ENCODE measurements at regions not wholly inside any gene's neighbourhood (a gene's known extent, or its start where the extent isn't known, plus 50 kb on each side); places are given as distances from the start of the nearest gene placed in this dataset.

DNA sequence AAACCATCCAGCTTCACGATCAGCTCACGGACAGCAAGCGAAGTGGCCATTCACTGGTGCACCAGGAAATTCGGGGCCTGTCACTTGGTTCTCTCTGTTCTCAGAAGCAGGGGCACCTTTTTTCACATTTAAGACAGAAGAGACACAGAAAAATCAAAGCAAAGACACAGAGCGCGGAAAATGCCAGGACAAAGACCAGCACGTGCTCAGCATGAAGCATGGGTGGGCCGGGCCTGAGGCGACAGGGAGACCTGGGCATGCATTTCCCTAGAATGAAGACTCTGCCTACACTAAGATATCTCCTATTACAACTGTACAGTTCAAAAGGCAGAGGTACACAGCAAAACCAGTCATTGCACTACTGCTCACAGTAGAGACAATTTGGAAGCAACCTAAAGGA is 117.4 kb upstream of the ID2 start:
- intact Hi-C loops (cut with DNase I): no loop called here
- TF ChIP-seq CTCF (IDR thresholded peaks at IDR 0.05): no peak
- no peak for TF ChIP-seq POLR2A (IDR thresholded peaks at IDR 0.05)

DNA sequence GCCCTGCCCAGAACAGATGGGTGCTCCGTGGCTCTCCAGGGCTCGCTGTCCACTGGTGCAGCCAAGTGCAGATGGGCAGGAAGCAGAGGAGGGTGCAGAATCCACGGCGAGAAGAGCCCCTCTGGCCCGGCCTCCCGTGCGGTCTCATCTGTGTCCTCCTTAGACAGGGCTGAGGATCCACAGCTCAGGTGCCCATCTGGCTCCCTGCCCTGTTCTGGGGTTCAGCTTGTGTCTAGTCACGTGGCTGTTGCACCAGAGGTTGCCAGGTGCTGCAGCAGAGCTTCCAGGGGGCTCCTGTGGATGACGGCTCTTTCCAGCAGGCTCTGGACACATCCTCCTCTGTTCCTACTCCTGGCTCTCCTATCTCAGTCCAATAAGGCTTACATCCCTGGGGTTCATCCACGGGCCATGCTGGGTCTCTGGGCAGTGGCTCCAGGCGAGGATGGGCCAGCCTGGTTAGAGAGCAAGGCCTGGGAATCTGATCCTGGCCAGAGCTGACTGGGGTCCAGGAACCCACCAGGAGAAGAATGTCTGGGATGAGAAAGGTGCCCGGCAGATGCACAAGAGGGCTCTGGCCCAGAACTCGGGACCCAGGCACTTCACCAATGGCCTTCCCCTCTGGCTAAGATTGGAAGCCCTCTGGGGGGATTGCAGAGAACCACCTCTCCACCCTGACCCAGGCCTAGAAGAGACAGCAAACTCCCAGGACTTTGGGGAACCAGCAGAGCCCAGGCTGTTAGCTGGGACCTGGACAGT is 116.3 kb upstream of the ID2 start:
- Histone ChIP-seq H3K36me3 (no peaks in the 10 kb centered on the region), H3K27ac (no peak overlapping the region), H3K4me3 (no peak overlapping the region), H3K27me3 (no peaks in the 10 kb centered on the region), H3K4me1 (peaks cover 0 to 8% (median 0%) of the 10 kb centered on the region in 12 donors), H3K9me3 (peaks cover 0 to 15% (median 3%) of the 10 kb centered on the region in 12 donors)
- TF ChIP-seq CTCF (IDR thresholded peaks at IDR 0.05) (no peak), POLR2A (IDR thresholded peaks at IDR 0.05) (no peak)
- peak in 2 of 5 donors; percentile 5 to 10 for DNase-seq
- 88 to 93% (median 90%) methylated on average over 10 to 13 of the region's 13 CpGs for WGBS, 4 donors
- intact Hi-C loops (cut with DNase I): no loop called here
- no peak for ATAC-seq

More for the DNA sequence above, 117.4 kb upstream of the ID2 start:
- Histone ChIP-seq H3K27me3 (no peaks in the 10 kb centered on the region), H3K4me1 (peaks cover 0 to 8% (median 0%) of the 10 kb centered on the region in 12 donors), H3K36me3 (no peaks in the 10 kb centered on the region), H3K4me3 (no peak overlapping the region), H3K9me3 (peaks cover 0 to 26% (median 7%) of the 10 kb centered on the region in 12 donors), H3K27ac (no peak overlapping the region)
- ATAC-seq (no peak), DNase-seq (peak in 1 of 5 donors; percentile 14)
- WGBS, 4 donors: 96 to 98% (median 97%) methylated on average over 9 of the region's 9 CpGs

DNA sequence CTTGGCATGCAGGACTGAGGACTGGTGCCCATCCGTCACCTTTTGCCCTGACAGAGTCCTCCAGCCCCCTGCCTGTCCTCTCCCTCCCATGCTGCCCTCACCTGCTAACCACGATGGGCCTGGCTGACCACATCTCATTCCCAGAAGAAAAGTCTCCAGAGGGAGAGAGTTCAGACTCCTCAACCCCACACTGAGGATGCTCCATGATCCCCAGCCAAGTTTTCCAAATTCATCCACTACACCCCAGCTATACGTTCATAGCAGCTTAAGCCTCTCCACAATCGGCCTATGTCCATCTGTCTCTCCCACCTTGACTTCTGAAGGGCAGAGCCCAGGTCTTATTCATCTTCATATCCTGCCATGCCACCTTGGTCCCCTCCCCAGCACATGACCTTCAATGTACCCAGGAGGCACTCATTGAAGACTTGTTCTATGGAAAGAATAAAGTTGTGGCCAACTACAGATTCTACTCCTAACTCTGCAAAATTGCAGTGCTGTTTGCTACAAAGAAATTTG is 115.6 kb upstream of the ID2 start:
- H3K27me3 ChIP-seq: no peaks in the 10 kb centered on the region
- no peak overlapping the region for H3K27ac ChIP-seq
- intact Hi-C loops (cut with DNase I): no loop called here
- H3K36me3 ChIP-seq: no peaks in the 10 kb centered on the region
- no peak overlapping the region for H3K4me3 ChIP-seq
- WGBS, 4 donors: 84 to 91% (median 87%) methylated on average over 4 of the region's 4 CpGs
- H3K9me3 ChIP-seq: peaks cover 0 to 10% (median 0%) of the 10 kb centered on the region in 12 donors
- H3K4me1 ChIP-seq: peaks cover 0 to 8% (median 0%) of the 10 kb centered on the region in 12 donors
- ATAC-seq (no peak), DNase-seq (no peak)
- TF ChIP-seq CTCF (IDR thresholded peaks at IDR 0.05) (no peak), POLR2A (IDR thresholded peaks at IDR 0.05) (no peak)

- TF ChIP-seq POLR2A (IDR thresholded peaks at IDR 0.05): no peak
- no peak for TF ChIP-seq CTCF (IDR thresholded peaks at IDR 0.05)
- Histone ChIP-seq H3K4me1 (peaks cover 0 to 8% (median 0%) of the 10 kb centered on the region in 12 donors), H3K4me3 (no peak overlapping the region), H3K36me3 (no peaks in the 10 kb centered on the region), H3K27ac (peak overlapping the region in 1 of 12 donors; percentile 38), H3K27me3 (no peaks in the 10 kb centered on the region), H3K9me3 (peaks cover 0 to 9% (median 0%) of the 10 kb centered on the region in 12 donors)
- DNase-seq: peak in 1 of 5 donors; percentile 18
- 79 to 90% (median 82%) methylated on average over 15 of the region's 15 CpGs for WGBS, 4 donors
- peak; percentile 86 to 90 (median 88) for ATAC-seq
- intact Hi-C loops (cut with DNase I): no loop called here
Measured at GRCh38 chr2:8566774-8567468, 114.9 kb upstream of the ID2 start.

All from heart left ventricle (tissue), 16 donors.